Peyer's patch (tissue), 4 donors: ENCODE measurements at regions not wholly inside any gene's neighbourhood (a gene's known extent, or its start where the extent isn't known, plus 50 kb on each side); places are given as distances from the start of the nearest gene placed in this dataset.

Experiments
- DNase-seq, 3 donors: peaks; one replicate each; pipeline ENCODE4 v3.0.0-alpha.2; 2017 to 2019
- H3K27ac ChIP-seq, 4 donors: fragments of 200-600 bp; sonication (generic); one replicate each; pipeline ENCODE4 v1.5.1; 2016 to 2019
- H3K27me3 ChIP-seq, 2 donors: fragments of 200-600 bp; sonication (generic); one replicate each; pipeline ENCODE4 v1.5.1; 2019
- H3K36me3 ChIP-seq, 3 donors: fragments of 200-600 bp; sonication (generic); one replicate each; pipeline ENCODE4 v1.5.1; 2016 to 2019
- H3K4me1 ChIP-seq, 4 donors: fragments of 200-600 bp; sonication (generic); one replicate each; pipeline ENCODE4 v1.5.1; 2016 to 2019
- H3K4me3 ChIP-seq, 4 donors: fragments of 200-600 bp; sonication (generic); 1 replicate in 3 of 4; 2 replicates in 1 of 4; pipeline ENCODE4 v1.5.1; 2016 to 2019; ENCODE audit warnings: mild to moderate bottlenecking in 1 of 4
- H3K9me3 ChIP-seq, 4 donors: fragments of 200-600 bp; sonication (generic); one replicate each; pipeline ENCODE4 v1.5.1; 2016 to 2019; ENCODE audit warnings: mild to moderate bottlenecking in 1 of 4
- POLR2A ChIP-seq, 2 donors: fragments of 450-650 bp; IDR thresholded peaks; one replicate each; pipeline ENCODE4 v1.5.1; 2017; ENCODE audit warnings: antibody characterized with exemption in 2 of 2, mild to moderate bottlenecking in 2 of 2, moderate library complexity in 2 of 2
- TF ChIP-seq, protein P1 (sequence below), 6 experiments: fragments of 450-650 bp in 4 of 6; fragments of 200-600 bp in 2 of 6; sonication (generic) in 1 of 6; IDR thresholded peaks; one replicate each; pipeline ENCODE4 v1.5.1; 2017 to 2019; ENCODE audit warnings: antibody characterized with exemption in 6 of 6, mild to moderate bottlenecking in 3 of 6, moderate library complexity in 1 of 6

DNA sequence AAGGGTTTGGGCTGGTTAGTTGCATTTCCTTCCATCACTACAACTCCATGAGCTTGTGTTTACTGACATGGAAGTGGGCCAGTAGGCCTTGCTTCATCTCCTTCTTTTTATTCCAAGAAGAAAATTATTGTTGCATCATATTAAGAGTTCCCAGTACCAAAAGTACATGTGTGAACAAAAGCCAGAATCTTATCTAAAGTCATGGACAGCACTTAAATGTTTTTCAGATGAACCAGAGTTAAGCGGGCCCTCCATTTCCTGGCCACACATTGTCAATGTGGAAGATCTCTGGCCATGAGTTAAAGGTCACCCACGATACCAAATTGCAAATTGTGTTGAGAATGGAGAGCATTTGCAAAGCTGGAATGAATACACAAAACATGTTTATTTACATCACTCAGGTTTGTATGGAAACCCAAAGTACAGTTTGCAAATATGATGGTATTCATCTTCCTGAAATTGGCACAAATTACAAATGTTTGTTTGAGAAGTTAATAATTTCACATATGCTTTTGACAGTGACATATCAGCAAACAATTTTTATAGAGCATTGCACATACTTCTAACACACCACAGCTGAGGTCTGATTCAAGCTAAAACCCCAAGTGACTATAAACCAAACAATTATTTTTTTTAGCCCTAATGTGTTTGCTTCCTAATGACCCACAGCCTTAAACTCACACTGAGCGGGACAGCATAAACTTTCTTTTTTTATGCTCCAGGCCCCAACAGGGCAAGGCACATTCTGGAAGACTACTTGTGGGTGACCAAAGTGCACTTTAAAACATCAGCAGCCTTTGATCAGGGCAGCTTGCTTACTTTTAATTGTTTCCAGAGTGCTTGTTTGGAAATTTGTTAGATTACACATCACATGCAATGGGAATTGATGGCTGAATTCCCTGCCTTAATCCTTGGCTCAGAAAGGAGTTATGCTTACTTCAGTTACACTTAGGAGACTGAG is 502.9 kb upstream of the SLIT2 start:
- peak in 1 of 3 donors; percentile 51 for DNase-seq
- H3K9me3 ChIP-seq = no peaks in the 10 kb centered on the region

DNA sequence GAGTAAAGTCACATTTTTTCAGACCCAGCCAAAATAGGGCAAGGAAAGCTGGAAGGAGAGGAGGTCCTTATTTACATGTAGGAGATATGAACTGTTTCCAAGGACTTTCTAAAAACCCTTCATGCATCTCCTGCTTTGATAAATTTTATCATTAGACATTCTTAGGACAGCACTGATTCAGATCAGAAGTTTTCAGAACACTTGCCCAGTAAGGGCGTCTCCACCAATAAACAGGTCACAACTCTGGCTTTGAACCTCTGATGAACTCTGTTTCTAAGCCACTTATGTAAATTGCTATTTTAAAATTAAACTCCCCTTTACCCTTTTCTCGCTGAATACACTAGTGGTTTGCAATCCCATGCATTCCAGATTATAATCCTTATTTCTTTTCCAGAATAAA is 505.3 kb upstream of the SLIT2 start:
- no peak for DNase-seq
- no peaks in the 10 kb centered on the region for H3K9me3 ChIP-seq
- no peaks in the 10 kb centered on the region for H3K36me3 ChIP-seq
- H3K4me1 ChIP-seq = no peaks in the 10 kb centered on the region
- no peak overlapping the region for H3K27ac ChIP-seq
- no peak for TF ChIP-seq POLR2A (IDR thresholded peaks at IDR 0.05)
- TF ChIP-seq, protein P1, sequence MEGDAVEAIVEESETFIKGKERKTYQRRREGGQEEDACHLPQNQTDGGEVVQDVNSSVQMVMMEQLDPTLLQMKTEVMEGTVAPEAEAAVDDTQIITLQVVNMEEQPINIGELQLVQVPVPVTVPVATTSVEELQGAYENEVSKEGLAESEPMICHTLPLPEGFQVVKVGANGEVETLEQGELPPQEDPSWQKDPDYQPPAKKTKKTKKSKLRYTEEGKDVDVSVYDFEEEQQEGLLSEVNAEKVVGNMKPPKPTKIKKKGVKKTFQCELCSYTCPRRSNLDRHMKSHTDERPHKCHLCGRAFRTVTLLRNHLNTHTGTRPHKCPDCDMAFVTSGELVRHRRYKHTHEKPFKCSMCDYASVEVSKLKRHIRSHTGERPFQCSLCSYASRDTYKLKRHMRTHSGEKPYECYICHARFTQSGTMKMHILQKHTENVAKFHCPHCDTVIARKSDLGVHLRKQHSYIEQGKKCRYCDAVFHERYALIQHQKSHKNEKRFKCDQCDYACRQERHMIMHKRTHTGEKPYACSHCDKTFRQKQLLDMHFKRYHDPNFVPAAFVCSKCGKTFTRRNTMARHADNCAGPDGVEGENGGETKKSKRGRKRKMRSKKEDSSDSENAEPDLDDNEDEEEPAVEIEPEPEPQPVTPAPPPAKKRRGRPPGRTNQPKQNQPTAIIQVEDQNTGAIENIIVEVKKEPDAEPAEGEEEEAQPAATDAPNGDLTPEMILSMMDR (IDR thresholded peaks at IDR 0.05) = no peak
- H3K27me3 ChIP-seq = no peaks in the 10 kb centered on the region
- no peak overlapping the region for H3K4me3 ChIP-seq

More for the DNA sequence above, 502.9 kb upstream of the SLIT2 start:
- no peaks in the 10 kb centered on the region for H3K4me1 ChIP-seq
- no peak overlapping the region for H3K4me3 ChIP-seq
- peak overlapping the region in 2 of 4 donors; percentile 18 to 32 for H3K27ac ChIP-seq
- H3K27me3 ChIP-seq = no peaks in the 10 kb centered on the region
- TF ChIP-seq, protein P1 (IDR thresholded peaks at IDR 0.05) = no peak
- TF ChIP-seq POLR2A (IDR thresholded peaks at IDR 0.05) = no peak
- H3K36me3 ChIP-seq = no peaks in the 10 kb centered on the region

DNA sequence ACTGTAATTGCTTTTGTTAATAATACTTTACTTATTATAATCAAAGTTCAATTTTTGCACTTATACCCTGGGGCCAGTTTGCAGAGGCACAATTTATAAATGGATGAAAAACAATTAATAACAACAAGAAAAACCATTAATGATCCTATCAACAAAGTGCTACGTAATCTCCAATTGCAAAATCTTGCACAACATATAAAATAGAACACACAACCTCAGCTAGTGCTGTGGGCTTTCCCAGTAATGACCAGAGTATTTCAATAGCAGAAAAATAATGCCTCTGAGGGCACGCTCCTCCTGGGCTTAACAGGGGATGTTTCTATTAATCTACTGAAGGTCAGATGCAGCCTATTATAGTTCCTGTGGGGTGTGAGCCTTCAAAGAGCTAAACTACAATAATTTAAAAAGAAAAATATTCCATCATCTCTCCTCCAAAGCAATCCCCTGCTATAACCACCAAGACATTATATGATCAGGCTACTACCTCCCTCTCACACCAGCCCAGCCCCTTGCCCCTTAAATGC is 508.5 kb upstream of the SLIT2 start:
- no peak for DNase-seq
- no peaks in the 10 kb centered on the region for H3K4me1 ChIP-seq
- no peaks in the 10 kb centered on the region for H3K27me3 ChIP-seq
- no peaks in the 10 kb centered on the region for H3K9me3 ChIP-seq
- no peak for TF ChIP-seq POLR2A (IDR thresholded peaks at IDR 0.05)
- TF ChIP-seq, protein P1 (IDR thresholded peaks at IDR 0.05) = no peak
- H3K36me3 ChIP-seq = no peaks in the 10 kb centered on the region
- no peak overlapping the region for H3K27ac ChIP-seq
- H3K4me3 ChIP-seq = no peak overlapping the region

DNA sequence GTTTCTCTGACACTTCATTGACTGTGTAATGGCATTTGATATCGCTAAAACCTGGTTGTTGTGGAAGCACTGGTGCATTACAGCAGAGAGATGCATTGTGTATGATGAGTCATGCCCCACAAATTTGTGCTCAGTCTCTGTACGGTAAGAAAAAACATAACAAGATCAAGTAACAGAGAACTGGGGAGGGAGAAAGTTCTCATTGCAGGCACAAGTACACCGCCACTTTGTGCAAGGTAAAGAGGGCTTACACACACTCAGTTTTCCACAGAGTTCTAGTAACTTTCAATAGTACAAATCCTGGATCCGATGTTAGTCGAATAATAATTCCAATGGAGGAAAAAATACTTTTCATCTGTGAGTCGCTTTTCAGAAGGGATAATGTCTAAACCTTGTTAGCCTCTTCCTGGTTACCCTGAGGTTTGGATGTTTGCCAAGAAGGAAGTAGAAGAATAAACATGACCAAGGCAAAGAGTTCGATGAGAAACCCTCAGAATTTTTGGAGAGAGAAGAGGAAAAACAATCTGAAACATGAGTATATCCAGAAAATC is 512.5 kb upstream of the SLIT2 start:
- peak overlapping the region in 1 of 4 donors; percentile 15 for H3K27ac ChIP-seq
- H3K9me3 ChIP-seq = no peaks in the 10 kb centered on the region
- H3K4me3 ChIP-seq = no peak overlapping the region
- H3K36me3 ChIP-seq = no peaks in the 10 kb centered on the region
- no peak for DNase-seq
- H3K4me1 ChIP-seq = no peaks in the 10 kb centered on the region
- TF ChIP-seq, protein P1 (IDR thresholded peaks at IDR 0.05) = no peak
- TF ChIP-seq POLR2A (IDR thresholded peaks at IDR 0.05) = no peak
- H3K27me3 ChIP-seq = no peaks in the 10 kb centered on the region

DNA sequence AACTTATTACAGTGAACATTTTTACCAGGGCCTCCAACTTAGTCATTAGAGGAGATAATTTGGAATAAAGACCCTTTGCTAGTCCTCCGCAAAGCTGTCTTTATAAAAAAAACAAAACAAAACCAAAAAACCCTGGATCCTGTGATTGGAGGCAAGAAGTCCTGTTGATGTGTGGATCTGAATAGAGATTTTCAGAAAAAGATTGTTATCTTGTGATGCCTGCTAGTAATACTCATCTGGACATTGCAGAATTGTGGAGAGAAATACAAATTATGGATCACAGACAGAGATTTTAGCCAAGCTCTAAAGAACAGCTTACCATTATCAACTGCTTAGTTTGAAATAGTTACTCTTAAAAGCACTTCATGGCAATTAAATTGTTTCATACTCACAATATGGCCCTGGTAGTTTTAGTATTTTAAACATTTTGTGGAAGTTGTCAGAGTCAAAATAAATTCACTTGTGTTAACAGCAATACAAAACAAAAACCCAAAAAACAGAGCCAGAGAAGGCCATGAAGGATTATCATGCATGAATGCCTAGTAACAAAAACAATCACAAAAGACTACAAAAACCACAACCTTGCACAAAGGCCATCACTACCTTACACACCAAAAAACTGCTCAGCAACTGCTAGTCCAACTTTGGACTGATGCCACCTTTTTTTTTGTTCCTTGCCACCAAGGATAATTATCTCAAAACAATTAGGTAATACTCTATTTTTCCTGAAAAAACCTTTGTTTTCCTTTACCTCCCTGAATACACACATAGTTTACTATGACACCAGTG is 514.5 kb upstream of the SLIT2 start:
- no peaks in the 10 kb centered on the region for H3K4me1 ChIP-seq
- no peaks in the 10 kb centered on the region for H3K36me3 ChIP-seq
- H3K9me3 ChIP-seq = no peaks in the 10 kb centered on the region
- H3K27me3 ChIP-seq = no peaks in the 10 kb centered on the region
- no peak overlapping the region for H3K4me3 ChIP-seq
- DNase-seq = no peak
- TF ChIP-seq POLR2A (IDR thresholded peaks at IDR 0.05) = no peak
- TF ChIP-seq, protein P1 (IDR thresholded peaks at IDR 0.05) = no peak
- no peak overlapping the region for H3K27ac ChIP-seq
